ENCODE measurements at regions not wholly inside any gene's neighbourhood (a gene's known extent, or its start where the extent isn't known, plus 50 kb on each side); places are given as distances from the start of the nearest gene placed in this dataset.
"Not testable (repeated sequence)": the region's sequence is repeated elsewhere in the genome, so short reads cannot be mapped to it uniquely, and the experiment has no call there.

DNA sequence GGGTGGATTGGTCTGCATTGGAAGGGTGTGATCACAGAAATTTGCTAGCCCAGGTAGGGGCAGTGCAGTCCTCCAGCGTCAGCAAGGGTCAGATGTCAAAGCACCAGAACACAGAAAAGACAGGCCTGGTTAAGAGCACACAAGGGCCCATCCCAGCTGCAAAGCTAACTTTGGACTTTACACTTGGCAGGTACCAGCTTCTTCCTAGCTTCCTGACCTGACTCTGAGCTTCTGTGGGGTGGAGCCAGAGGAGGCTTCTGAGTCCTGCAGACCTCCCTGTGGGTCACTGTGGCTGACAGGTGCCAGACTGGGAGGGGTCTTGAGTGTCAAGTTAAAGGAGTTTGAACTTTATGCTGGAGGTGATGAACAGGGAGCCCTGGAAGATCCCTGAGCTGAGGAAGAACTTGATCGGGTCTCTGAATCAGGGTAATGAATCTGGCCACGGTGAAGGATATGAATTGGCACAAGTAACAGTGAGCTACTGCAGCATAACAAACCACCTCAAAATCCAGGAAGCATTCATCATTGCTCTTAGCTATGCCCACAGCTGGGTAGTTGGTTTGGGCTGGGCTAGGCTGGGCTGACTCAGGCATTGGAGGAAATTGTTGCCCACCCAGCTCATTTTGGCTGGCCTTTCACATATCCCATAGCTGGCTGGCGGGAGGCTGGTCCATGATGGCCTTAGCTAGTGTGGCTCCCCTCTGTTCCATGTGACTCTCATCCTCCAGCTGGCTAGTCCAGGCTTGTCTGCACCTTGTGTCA is 63.4 kb downstream of the BARX1 start:
- DNase-seq, result no peak
- Histone ChIP-seq H3K27me3 (ENCODE audit: control insufficient read depth, insufficient read depth, low read length) (no peaks in the 10 kb centered on the region), H3K4me3 (ENCODE audit: insufficient read depth, low read depth, low read length) (no peak overlapping the region), H3K36me3 (replicated peaks; ENCODE audit: control insufficient read depth, insufficient read depth, low read length) (no peaks in the 10 kb centered on the region)

DNA sequence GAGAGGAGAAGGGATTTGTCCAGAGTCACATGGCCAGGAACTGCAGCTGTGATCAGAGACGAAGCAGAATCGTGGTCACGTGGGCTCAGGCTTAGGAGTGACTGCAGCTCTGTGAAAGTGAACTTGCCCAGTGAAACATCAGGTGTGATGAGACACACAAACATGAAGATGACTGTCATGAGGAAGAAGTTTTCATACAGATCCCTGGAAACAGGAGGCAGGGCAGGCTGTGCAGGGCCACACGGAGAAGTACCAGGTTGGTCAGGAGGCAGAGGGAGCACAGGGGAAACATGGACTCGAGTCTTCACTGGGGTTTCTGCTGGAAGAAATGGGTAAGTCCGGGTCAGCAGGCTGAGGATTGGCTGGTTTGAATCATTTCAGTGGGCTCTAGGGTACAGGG is 64.1 kb downstream of the BARX1 start:
- no peak for DNase-seq
- H3K36me3 ChIP-seq (replicated peaks; ENCODE audit: control insufficient read depth, insufficient read depth, low read length), result no peaks in the 10 kb centered on the region
- H3K4me3 ChIP-seq (ENCODE audit: insufficient read depth, low read depth, low read length), result no peak overlapping the region
- no peaks in the 10 kb centered on the region for H3K27me3 ChIP-seq (ENCODE audit: control insufficient read depth, insufficient read depth, low read length)

DNA sequence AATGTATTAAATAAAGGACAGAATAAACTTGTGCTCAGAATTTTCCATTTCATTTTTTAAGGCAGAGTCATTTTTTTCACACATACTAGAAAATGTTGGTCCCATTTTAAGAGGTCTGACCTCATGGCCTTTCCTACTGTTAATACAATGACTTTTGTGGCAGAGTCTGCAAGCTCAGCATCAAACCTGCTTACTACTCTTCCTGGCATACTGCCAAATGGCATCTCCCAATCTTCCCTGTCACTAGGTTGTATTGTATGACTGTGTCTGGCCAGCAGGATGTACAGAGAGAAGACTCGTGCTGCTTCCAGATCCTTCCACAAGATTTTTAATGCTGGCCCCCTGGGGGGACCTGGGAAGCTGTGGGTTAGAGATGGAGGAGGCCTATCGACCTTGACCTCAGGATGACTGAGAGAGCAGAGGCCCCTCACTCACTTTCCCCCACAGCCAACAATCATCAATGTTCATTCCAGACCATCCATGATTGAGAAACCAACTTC is 64.7 kb downstream of the BARX1 start:
- no peaks in the 10 kb centered on the region for H3K27me3 ChIP-seq (ENCODE audit: control insufficient read depth, insufficient read depth, low read length)
- H3K4me3 ChIP-seq (ENCODE audit: insufficient read depth, low read depth, low read length), result no peak overlapping the region
- H3K36me3 ChIP-seq (replicated peaks; ENCODE audit: control insufficient read depth, insufficient read depth, low read length), result no peaks in the 10 kb centered on the region
- no peak for DNase-seq

DNA sequence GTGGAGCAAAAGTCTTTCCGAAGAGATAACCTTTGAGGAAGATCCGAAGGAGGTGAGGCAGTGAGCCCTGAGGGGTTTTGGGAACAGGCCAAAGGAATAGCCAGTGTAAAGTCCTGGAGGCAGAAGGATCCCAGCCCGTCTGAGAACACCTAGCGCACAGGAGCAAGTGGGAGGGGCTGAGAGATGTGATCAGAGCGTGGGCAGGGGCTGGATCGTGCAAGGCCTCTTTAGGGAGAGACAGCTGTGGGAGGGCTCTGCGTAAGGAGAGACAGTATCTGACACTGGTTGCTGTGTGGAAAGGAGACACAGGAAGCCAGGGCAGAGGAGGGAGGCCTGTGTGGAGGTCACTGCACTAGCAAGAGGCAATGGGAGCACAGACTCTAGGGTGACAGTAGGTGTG is 68.2 kb downstream of the BARX1 start:
- DNase-seq, result no peak
- H3K27me3 ChIP-seq (ENCODE audit: control insufficient read depth, insufficient read depth, low read length), result no peaks in the 10 kb centered on the region
- no peak overlapping the region for H3K4me3 ChIP-seq (ENCODE audit: insufficient read depth, low read depth, low read length)
- no peaks in the 10 kb centered on the region for H3K36me3 ChIP-seq (replicated peaks; ENCODE audit: control insufficient read depth, insufficient read depth, low read length)

DNA sequence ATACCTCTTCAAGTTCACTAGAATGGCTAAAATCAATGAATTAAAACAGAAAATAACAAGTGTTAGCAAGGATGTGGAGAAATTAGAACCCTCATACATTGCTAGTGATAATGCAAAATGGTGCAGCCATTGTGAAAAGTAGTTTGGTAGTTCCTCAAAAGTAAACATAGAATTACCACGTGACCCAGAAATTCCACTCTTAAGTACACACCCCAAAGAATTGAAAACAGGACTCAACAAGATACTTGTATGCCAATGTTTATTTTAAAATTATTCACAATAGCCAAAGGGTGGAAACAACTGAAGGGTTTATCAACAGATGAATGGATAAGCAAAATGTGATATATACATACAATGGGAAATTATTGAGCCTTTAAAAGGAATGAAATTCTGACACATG is 70.3 kb downstream of the BARX1 start:
- no peak overlapping the region for H3K4me3 ChIP-seq (ENCODE audit: insufficient read depth, low read depth, low read length)
- DNase-seq, result no peak
- H3K27me3 ChIP-seq (ENCODE audit: control insufficient read depth, insufficient read depth, low read length), result no peaks in the 10 kb centered on the region
- no peaks in the 10 kb centered on the region for H3K36me3 ChIP-seq (replicated peaks; ENCODE audit: control insufficient read depth, insufficient read depth, low read length)

DNA sequence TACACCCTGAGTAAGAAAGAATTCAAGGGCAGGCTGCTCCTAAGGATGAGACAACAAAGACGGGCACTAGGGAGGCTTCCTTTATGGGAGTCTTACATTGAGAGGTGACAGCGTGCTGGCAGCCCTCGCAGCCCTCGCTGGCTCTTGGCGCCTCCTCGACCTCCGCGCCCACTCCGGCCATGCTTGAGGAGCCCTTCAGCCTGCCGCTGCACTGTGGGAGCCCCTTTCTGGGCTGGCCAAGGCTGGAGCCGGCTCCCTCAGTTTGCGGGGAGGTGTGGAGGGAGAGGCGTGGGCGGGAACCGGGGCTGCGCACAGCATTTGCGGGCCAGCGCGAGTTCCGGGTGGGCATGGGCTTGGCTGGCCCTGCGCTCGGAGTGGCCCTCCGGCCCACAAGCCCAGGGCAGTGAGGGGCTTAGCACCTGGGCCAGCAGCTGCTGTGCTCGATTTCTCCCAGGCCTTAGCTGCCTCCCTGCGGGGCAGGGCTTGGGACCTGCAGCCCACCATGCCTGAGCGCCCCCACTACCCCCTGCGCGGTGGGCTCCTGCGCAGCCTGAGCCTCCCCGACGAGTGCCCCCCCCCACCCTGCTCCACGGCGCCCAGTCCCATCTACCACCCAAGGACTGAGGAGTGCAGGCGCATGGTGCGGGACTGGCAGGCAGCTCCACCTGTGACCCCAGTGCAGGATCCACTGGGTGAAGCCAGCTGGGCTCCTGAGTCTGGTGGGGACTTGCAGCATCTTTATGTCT is 75.3 kb downstream of the BARX1 start:
- H3K27me3 ChIP-seq (ENCODE audit: control insufficient read depth, insufficient read depth, low read length); H3K36me3 ChIP-seq (replicated peaks; ENCODE audit: control insufficient read depth, insufficient read depth, low read length); DNase-seq; H3K4me3 ChIP-seq (ENCODE audit: insufficient read depth, low read depth, low read length): not testable (repeated sequence)

DNA sequence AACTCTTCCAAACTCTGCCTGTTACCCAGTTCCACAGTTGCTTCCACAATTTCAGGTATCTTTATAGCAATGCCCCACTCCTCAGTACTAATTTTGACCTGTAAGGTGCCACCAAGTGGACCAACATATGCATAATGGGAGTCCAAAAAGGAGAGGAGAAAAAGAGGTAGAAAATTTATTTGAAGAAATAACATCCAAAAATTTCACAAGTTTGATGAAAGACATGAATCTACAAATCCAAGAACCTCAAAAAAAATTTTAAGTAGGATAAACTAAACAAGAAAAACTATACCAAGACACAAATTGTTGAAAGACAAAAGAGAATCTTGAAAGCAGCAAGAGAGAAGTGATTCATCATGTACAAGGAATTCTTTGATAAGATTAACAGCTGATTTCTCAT is 79.8 kb downstream of the BARX1 start:
- H3K36me3 ChIP-seq (replicated peaks; ENCODE audit: control insufficient read depth, insufficient read depth, low read length), result no peaks in the 10 kb centered on the region
- no peak overlapping the region for H3K4me3 ChIP-seq (ENCODE audit: insufficient read depth, low read depth, low read length)
- no peak for DNase-seq
- no peaks in the 10 kb centered on the region for H3K27me3 ChIP-seq (ENCODE audit: control insufficient read depth, insufficient read depth, low read length)

DNA sequence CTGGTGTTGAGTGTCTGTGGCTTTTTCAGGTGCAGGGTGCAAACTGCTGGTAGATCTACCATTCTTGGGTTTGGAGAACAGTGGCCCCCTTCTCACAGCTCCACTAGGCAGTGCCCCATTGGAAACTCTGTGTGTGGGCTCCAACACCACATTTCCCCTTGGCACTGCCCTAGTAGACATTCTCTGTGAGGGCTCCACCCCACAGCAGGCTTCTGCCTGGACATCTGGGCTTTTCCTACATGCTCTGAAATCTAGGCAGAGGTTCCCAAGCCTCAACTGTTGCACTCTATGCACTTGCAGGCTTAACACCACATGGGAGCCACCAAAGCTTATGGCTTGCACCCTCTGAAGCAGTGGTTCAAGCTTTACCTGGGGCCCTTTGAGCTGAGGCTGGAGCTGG is 80.9 kb downstream of the BARX1 start:
- H3K36me3 ChIP-seq (replicated peaks; ENCODE audit: control insufficient read depth, insufficient read depth, low read length), result no peaks in the 10 kb centered on the region
- no peak for DNase-seq
- no peaks in the 10 kb centered on the region for H3K27me3 ChIP-seq (ENCODE audit: control insufficient read depth, insufficient read depth, low read length)
- H3K4me3 ChIP-seq (ENCODE audit: insufficient read depth, low read depth, low read length), result no peak overlapping the region

DNA sequence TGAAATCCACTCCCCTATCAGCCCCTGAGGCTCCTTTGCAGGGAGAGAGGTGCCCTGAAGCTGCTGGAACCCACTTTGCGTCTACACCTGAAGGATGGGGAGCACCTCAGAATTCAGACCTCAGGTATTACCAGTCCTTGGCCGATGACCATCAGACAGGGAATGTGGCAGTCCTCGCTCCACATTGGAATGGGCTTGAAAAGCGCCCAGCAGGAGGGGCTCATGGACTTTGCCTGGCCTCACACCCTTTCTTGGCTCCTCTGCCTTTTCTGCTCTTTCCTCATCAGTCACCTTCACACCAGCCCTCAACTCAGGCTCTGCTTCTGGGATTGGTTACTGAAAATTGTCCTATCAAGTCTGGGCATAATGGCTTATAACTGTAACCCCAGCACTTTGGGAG is 83.9 kb downstream of the BARX1 start:
- peak; percentile 36 for DNase-seq
- no peaks in the 10 kb centered on the region for H3K27me3 ChIP-seq (ENCODE audit: control insufficient read depth, insufficient read depth, low read length)
- no peaks in the 10 kb centered on the region for H3K36me3 ChIP-seq (replicated peaks; ENCODE audit: control insufficient read depth, insufficient read depth, low read length)
- no peak overlapping the region for H3K4me3 ChIP-seq (ENCODE audit: insufficient read depth, low read depth, low read length)

DNA sequence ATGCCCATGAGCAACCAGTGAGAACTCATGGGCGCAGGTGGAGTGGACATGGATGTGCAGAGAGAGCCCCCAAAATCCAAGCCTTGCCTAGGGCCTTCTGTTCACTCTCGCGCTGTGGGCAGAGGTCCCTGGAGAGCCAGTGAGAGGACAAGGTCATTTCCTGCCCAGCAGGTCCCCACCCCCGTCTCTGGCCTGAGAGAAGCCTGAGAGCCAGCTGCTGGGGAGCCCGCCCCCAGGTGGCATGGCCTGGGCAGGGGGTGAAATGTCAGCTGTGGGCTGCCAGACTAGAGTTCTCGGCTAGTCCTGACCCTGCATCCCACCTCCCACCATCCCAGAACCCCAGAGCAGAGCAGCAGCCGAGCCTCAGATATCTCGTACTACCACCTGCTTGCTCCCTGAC is 85.3 kb downstream of the BARX1 start:
- Histone ChIP-seq H3K36me3 (replicated peaks; ENCODE audit: control insufficient read depth, insufficient read depth, low read length) (no peaks in the 10 kb centered on the region), H3K4me3 (ENCODE audit: insufficient read depth, low read depth, low read length) (no peak overlapping the region), H3K27me3 (ENCODE audit: control insufficient read depth, insufficient read depth, low read length) (no peaks in the 10 kb centered on the region)
- peak; percentile 34 for DNase-seq

DNA sequence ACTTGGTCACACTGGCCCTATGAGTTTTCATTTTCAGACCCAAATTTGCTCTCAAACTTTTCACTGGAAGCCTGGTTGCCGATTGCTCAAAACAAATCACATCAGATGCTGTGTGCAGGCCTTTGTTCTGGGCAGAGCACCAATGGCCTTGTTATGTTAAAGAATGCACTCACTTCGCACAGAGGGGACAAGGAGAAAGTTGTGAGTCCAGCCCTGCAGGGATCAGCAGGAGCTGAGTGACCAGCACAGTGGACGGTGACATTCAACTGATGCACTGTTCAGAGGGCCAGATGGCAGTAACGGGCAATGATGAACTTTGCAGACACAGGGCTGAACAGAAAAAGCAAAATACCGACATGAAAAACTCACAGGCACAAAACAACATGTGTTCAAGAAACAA is 86.1 kb downstream of the BARX1 start:
- H3K4me3 ChIP-seq (ENCODE audit: insufficient read depth, low read depth, low read length), result no peak overlapping the region
- DNase-seq, result no peak
- H3K27me3 ChIP-seq (ENCODE audit: control insufficient read depth, insufficient read depth, low read length), result no peaks in the 10 kb centered on the region
- H3K36me3 ChIP-seq (replicated peaks; ENCODE audit: control insufficient read depth, insufficient read depth, low read length), result no peaks in the 10 kb centered on the region

DNA sequence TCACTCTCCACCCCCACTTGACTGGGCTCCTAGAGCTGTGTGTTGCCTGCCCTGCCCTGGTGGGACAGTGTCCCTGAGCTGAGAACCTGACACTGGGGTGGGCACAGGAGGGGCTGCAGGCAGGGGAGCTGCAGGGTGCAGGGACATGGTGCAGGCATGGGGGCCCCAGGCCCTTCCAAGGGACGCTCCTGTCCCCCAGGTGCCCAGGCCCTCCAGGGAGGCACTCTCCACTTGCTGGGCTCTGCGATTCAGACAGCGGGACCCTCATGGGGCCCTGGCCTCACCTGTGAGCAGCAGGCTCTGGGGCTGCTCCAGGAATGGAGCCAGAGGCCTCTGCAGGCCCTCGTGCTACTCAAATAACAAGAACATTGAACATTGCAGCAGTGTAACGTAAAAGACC is 89.4 kb downstream of the BARX1 start:
- peaks cover 3% of the 10 kb centered on the region; the same call in 1 of the 2 replicates for H3K27me3 ChIP-seq (ENCODE audit: control insufficient read depth, insufficient read depth, low read length)
- no peak overlapping the region for H3K4me3 ChIP-seq (ENCODE audit: insufficient read depth, low read depth, low read length)
- H3K36me3 ChIP-seq (replicated peaks; ENCODE audit: control insufficient read depth, insufficient read depth, low read length), result no peaks in the 10 kb centered on the region
- peak; percentile 34 for DNase-seq

DNA sequence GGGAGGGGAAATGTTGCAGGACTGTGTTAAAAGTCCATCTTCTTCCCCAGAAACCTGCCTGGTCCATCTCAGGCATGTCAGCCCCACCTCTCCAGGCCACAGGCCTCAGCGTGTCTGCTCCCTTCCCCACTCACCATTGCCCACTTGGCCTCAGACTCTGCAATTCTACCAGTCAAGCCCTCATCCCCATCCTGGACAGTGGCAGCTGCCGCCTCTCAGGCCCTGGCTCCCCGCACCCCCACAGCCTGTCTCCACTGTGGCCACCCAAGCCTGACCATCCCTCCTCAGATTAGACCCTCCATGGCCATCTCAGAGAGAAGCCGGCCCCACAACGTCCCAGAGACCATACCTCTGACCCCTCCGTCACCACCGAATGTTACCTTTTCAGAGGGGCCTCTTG is 89.9 kb downstream of the BARX1 start:
- peak; percentile 19 for DNase-seq
- H3K4me3 ChIP-seq (ENCODE audit: insufficient read depth, low read depth, low read length), result no peak overlapping the region
- peaks cover 3% of the 10 kb centered on the region; the same call in 1 of the 2 replicates for H3K27me3 ChIP-seq (ENCODE audit: control insufficient read depth, insufficient read depth, low read length)
- H3K36me3 ChIP-seq (replicated peaks; ENCODE audit: control insufficient read depth, insufficient read depth, low read length), result no peaks in the 10 kb centered on the region

DNA sequence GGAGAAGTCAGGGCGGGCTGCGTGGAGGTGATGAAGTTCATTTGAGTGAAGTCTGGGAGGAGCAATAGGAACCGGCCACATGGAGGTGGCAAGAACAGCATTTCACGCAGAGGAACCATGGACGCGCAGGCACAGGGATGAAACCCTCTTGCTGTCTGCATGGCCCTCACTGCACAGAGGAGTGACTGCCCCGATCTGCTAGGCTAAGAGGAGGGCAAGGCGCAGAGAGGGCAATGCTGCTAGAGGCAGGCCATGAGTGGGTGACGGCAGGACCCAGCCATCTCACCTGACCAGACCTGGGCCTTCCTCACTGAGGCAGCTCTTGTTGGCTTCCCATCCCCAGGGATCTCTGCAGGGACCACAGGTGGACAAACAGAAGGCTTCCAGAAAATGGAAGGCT is 90.3 kb downstream of the BARX1 start:
- H3K27me3 ChIP-seq (ENCODE audit: control insufficient read depth, insufficient read depth, low read length), result peaks cover 3% of the 10 kb centered on the region; the same call in 1 of the 2 replicates
- DNase-seq, result peak; percentile 30
- H3K36me3 ChIP-seq (replicated peaks; ENCODE audit: control insufficient read depth, insufficient read depth, low read length), result no peaks in the 10 kb centered on the region
- no peak overlapping the region for H3K4me3 ChIP-seq (ENCODE audit: insufficient read depth, low read depth, low read length)

DNA sequence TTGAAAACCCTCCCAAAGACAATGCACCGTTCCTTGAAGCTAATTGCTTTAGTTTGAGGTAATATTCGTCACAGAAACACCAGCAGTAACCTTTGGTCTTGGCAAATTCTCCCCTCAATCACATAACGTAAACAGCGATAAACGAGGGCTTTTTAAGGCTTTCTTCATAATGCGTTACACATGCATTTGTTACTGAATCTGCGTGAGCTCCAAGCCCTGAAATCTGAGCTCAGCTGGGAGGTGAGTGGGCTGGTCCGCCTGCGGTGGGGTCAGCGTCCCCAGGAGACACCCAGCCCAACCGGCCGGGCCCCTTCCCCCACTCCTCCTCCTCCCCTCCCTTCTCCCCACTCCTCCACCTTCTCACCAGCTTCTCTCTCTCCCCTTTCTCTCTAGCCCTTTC is 91.1 kb downstream of the BARX1 start:
- Histone ChIP-seq H3K36me3 (replicated peaks; ENCODE audit: control insufficient read depth, insufficient read depth, low read length) (no peaks in the 10 kb centered on the region), H3K27me3 (ENCODE audit: control insufficient read depth, insufficient read depth, low read length) (peaks cover 3% of the 10 kb centered on the region; the same call in 1 of the 2 replicates), H3K4me3 (ENCODE audit: insufficient read depth, low read depth, low read length) (no peak overlapping the region)
- peak; percentile 63 for DNase-seq
